ENCODE measurements at regions not wholly inside any gene's neighbourhood (a gene's known extent, or its start where the extent isn't known, plus 50 kb on each side); places are given as distances from the start of the nearest gene placed in this dataset.

GRCh38 chrX:145524931-145525330, 277.6 kb downstream of the SPANXN1 start:
- TF ChIP-seq EZH2 (optimal IDR thresholded peaks at IDR 0.05; ENCODE audit: low read depth, low read length) (no peak), CTCF (IDR thresholded peaks at IDR 0.05; ENCODE audit: low read length) (no peak), EZH2phosphoT487 (IDR thresholded peaks at IDR 0.05; ENCODE audit: low read length) (no peak)
